PC-9 (cell line): ENCODE measurements at regions not wholly inside any gene's neighbourhood (a gene's known extent, or its start where the extent isn't known, plus 50 kb on each side); places are given as distances from the start of the nearest gene placed in this dataset.

Experiments
- EZH2 ChIP-seq: fragments of 200-600 bp; sonication (generic); IDR thresholded peaks from 2 replicates; pipeline ENCODE4 v1.8.0; 2017; ENCODE audit warnings: antibody characterized with exemption, low read depth
- TF ChIP-seq, protein P1 (sequence below): fragments of 200-600 bp; sonication (generic); conservative IDR thresholded peaks from 2 replicates; pipeline ENCODE4 v1.6.1; 2017; ENCODE audit warnings: mixed run types, antibody characterized with exemption, mild to moderate bottlenecking, moderate library complexity

DNA sequence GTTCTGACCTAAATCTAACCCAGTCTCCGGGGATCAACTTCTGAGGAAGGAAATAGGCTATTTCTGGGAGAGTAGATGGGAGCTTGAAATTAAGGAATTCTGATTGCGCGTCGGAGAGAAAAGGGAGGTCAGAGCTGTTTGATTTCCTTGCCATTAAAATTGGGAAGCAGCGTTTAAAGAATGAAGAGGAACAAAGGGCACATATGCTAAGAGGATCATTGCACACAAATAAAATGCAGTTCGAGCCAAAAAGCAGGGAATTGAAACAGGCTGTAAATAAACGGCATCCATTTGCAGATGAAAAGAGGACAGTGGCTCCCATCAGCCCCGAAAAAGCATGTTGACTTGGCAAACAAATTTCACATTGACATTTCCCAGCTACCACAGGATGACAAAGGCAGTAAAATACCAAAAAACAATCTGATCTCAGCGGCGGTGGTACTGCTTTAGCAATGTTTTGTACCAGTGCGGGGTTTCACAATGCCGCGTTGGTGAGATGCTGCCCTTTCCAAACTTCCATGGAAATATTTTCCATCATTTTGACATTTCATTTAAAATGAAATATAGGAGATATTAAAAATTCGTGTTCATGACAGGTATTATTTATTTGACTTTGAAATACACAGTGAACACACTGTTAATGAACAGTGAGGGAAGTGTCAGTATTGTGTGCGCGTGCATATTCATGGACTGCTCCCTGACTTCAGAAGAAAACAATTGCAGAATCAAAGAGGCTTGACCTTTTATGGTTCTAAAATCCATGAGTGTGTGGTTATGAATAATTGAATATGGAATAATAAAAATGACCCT lies 108.8 kb downstream of the SQOR start:
- no peak for TF ChIP-seq EZH2
- TF ChIP-seq, protein P1, sequence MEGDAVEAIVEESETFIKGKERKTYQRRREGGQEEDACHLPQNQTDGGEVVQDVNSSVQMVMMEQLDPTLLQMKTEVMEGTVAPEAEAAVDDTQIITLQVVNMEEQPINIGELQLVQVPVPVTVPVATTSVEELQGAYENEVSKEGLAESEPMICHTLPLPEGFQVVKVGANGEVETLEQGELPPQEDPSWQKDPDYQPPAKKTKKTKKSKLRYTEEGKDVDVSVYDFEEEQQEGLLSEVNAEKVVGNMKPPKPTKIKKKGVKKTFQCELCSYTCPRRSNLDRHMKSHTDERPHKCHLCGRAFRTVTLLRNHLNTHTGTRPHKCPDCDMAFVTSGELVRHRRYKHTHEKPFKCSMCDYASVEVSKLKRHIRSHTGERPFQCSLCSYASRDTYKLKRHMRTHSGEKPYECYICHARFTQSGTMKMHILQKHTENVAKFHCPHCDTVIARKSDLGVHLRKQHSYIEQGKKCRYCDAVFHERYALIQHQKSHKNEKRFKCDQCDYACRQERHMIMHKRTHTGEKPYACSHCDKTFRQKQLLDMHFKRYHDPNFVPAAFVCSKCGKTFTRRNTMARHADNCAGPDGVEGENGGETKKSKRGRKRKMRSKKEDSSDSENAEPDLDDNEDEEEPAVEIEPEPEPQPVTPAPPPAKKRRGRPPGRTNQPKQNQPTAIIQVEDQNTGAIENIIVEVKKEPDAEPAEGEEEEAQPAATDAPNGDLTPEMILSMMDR: no peak
